AG09319 (cell line): ENCODE measurements at regions not wholly inside any gene's neighbourhood (a gene's known extent, or its start where the extent isn't known, plus 50 kb on each side); places are given as distances from the start of the nearest gene placed in this dataset.

Experiments
- DNase-seq: peaks from one replicate; pipeline ENCODE4 v3.0.0-alpha.2; 2010; ENCODE audit warnings: low read depth; ENCODE audit errors: extremely low read depth
- CTCF ChIP-seq: IDR thresholded peaks from 2 replicates; pipeline ENCODE4 v1.5.1; 2011; ENCODE audit warnings: low read depth, mild to moderate bottlenecking, inconsistent platforms, low read length, moderate library complexity

- no peak for TF ChIP-seq CTCF
Observed at GRCh38 chr5:114153392-114153791, 208.5 kb upstream of the KCNN2 start.

GRCh38 chr5:114153833-114154232 is 208.0 kb upstream of the KCNN2 start:
- DNase-seq = no peak
- no peak for TF ChIP-seq CTCF

More at GRCh38 chr5:114153392-114153791, 208.5 kb upstream of the KCNN2 start:
- DNase-seq = no peak

- no peak for DNase-seq
- no peak for TF ChIP-seq CTCF
Observed at GRCh38 chr5:114166081-114166480, 195.8 kb upstream of the KCNN2 start.

DNA sequence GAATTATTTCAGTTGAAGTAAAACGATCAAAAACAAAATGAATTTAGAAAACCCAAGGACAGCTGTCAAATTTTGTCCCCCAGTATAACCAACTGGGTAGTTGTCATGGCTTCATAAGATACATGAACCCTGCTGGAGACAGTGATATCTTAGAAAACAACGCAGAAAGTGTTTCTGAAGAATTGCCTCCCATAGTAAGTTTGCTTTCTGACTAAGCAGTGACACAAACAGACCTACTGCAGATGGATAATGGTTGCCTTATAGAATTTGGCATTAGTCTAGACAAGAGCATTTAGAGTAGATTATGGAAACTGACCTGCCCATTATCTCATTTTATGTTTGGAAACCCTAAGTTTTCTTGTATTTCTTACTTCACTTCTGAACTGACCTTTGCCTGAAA is 187.7 kb upstream of the KCNN2 start:
- no peak for DNase-seq
- no peak for TF ChIP-seq CTCF

- DNase-seq = no peak
- no peak for TF ChIP-seq CTCF
Observed at GRCh38 chr5:114174837-114175236, 187.0 kb upstream of the KCNN2 start.

DNA sequence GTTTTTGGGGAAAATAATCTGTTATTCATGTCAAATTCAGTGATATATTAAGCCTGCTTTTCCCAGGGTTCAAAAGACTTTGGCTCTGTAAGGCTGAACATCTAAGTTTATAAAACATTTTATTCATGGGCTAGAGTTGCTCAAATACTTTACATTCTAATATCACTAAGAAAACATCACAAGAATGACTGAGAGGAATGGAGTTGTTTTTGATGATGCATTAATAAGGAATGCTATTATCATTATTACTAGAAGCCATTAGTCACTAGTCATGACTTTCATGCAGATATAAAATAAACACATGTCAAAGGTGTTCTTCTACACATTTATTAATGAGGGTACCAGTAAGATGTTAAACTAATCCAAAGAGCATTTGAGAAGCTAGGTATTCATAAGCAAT is 185.5 kb upstream of the KCNN2 start:
- no peak for DNase-seq
- TF ChIP-seq CTCF = no peak

- DNase-seq = no peak
- no peak for TF ChIP-seq CTCF
Observed at GRCh38 chr5:114179134-114179533, 182.7 kb upstream of the KCNN2 start.
